GM12892 (cell line): ENCODE measurements at regions not wholly inside any gene's neighbourhood (a gene's known extent, or its start where the extent isn't known, plus 50 kb on each side); places are given as distances from the start of the nearest gene placed in this dataset.

Experiments
- POLR2A ChIP-seq: IDR thresholded peaks from 2 replicates; pipeline ENCODE4 v1.6.1; 2011; ENCODE audit warnings: low read depth, low read length, control low read depth
- POLR2AphosphoS5 ChIP-seq: IDR thresholded peaks from 2 replicates; pipeline ENCODE4 v1.6.1; 2011; ENCODE audit warnings: low read depth, low read length, control low read depth

DNA sequence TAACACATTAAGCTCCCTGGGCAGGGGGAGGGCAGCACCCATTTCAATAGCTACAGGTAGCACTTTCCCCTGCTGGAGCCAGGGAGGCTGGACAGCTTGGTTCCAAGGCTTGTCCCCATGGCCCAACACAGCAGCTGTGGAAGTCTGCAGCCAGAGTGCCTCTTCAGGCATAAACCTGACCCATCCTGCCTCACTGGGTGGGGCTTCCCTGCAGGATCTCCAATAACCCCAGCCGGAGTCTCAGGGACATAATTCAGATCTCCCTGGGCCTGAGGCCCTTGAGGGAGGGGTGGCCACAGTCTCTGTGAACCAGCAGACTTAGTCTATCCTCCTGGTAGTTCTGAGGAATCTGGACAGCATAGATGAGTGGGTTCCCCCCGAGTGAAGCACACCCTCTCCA, 1001.9 kb upstream of the CHAC2 start:
- no peak for TF ChIP-seq POLR2A
- no peak for TF ChIP-seq POLR2AphosphoS5
